Brain microvascular endothelial cell (primary cell): ENCODE measurements at regions not wholly inside any gene's neighbourhood (a gene's known extent, or its start where the extent isn't known, plus 50 kb on each side); places are given as distances from the start of the nearest gene placed in this dataset.

Experiments used
- DNase-seq: peaks from one replicate; pipeline ENCODE4 v3.0.0-alpha.2; 2020
- H3K27ac ChIP-seq: fragments of 250-450 bp; sonication (Bioruptor Pico); 2 replicates; pipeline ENCODE4 v1.5.1; 2020; ENCODE audit warnings: mild to moderate bottlenecking, moderate library complexity
- H3K27me3 ChIP-seq: fragments of 250-450 bp; sonication (Bioruptor Pico); replicated peaks from 2 replicates; pipeline ENCODE4 v1.5.1; 2020; ENCODE audit warnings: mild to moderate bottlenecking
- H3K36me3 ChIP-seq: fragments of 250-450 bp; sonication (Bioruptor Pico); replicated peaks from 2 replicates; pipeline ENCODE4 v1.5.1; 2020; ENCODE audit warnings: mild to moderate bottlenecking
- H3K4me3 ChIP-seq: 2 replicates; pipeline ENCODE4 v1.5.1; 2011; ENCODE audit warnings: low read depth, mild to moderate bottlenecking, control low read depth, low read length, moderate library complexity
- in situ Hi-C: cut with HindIII; loops from 2 replicates; pipeline ENCODE4 v1.10.0; 2017; ENCODE audit warnings: low sequenced_read_pairs, low pct_ligation_motif_present
- TF ChIP-seq, protein P1 (sequence below): IDR thresholded peaks from 2 replicates; pipeline ENCODE4 v1.5.1; 2011; ENCODE audit warnings: low read depth, mild to moderate bottlenecking, moderate library complexity, low read length, control low read depth, inconsistent platforms; ENCODE audit errors: missing control alignments

DNA sequence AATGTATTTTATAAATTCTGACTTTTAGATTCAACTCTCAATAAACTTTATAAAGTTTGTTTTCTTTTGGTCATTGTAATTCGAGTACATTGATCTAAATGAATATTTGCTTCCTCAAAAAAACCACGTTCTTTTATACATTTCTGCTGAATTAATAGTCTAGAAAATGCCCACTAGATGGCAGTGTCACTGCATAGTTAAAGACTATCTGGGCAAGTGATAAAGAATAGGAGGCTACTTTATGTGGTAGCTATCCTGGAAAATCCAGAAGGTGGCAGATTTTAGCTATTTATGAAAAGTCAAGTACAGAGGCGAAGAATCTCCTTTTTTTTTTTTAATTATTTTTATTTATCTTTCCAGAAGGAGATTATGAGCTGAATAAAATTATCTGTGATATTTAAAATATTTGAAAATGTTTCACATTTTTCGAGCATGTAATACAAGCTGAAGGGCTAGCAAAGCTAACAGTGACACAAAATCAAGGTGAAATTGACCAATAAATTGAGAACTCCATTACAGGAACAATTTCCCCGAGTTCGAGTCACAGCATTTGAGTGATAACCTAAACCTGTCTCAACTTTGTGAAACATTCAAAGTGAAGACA is 221.8 kb downstream of the OLFM4 start:
- H3K27me3 ChIP-seq, result no peaks in the 10 kb centered on the region
- no peak overlapping the region for H3K4me3 ChIP-seq
- DNase-seq, result peak; percentile 52
- in situ Hi-C loops, result no loop called here
- no peak overlapping the region for H3K27ac ChIP-seq
- TF ChIP-seq, protein P1, sequence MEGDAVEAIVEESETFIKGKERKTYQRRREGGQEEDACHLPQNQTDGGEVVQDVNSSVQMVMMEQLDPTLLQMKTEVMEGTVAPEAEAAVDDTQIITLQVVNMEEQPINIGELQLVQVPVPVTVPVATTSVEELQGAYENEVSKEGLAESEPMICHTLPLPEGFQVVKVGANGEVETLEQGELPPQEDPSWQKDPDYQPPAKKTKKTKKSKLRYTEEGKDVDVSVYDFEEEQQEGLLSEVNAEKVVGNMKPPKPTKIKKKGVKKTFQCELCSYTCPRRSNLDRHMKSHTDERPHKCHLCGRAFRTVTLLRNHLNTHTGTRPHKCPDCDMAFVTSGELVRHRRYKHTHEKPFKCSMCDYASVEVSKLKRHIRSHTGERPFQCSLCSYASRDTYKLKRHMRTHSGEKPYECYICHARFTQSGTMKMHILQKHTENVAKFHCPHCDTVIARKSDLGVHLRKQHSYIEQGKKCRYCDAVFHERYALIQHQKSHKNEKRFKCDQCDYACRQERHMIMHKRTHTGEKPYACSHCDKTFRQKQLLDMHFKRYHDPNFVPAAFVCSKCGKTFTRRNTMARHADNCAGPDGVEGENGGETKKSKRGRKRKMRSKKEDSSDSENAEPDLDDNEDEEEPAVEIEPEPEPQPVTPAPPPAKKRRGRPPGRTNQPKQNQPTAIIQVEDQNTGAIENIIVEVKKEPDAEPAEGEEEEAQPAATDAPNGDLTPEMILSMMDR, result peak; percentile 54
- no peaks in the 10 kb centered on the region for H3K36me3 ChIP-seq

DNA sequence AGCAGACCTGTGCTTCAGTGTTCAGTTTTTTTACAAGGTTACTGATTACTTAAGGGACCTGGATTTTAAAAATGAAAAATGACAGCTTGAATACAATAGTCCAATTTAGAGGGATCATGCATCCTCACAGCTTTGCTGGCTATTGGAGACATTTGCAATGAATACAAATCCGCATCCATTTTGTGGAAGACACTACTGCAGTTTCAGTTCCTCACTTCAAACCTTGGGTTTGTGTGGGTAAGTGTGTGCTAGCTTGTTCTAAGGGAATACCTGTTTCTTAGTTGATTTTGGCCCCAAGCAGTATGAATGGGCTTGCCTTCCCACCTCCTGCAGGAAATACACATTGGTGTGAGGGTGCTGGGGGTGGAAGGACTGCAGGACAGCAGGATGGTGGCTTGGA is 222.4 kb downstream of the OLFM4 start:
- DNase-seq, result no peak
- H3K27me3 ChIP-seq, result no peaks in the 10 kb centered on the region
- no peak overlapping the region for H3K27ac ChIP-seq
- no peaks in the 10 kb centered on the region for H3K36me3 ChIP-seq
- H3K4me3 ChIP-seq, result no peak overlapping the region
- TF ChIP-seq, protein P1, result no peak
- in situ Hi-C loops, result no loop called here

DNA sequence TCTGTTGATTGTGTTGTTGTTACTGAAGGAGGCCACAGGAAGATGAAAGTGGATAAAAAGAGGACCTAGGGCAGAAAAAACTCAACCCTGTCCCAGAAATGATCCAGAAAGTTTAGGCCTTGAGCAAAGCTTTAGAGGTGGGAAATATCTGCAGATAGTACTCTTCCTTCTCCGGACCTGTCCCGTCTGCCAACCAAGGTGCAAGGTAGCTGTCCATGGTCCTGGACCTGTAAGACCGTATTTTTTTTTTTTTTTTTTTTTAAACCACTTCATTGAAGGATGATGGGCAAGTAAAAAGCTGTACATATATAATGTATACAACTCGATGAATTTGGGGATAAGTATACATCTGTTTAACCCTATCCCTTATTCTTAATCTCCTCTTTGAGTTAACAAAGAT is 225.9 kb downstream of the OLFM4 start:
- no peak for DNase-seq
- Histone ChIP-seq H3K4me3 (no peak overlapping the region), H3K36me3 (no peaks in the 10 kb centered on the region), H3K27ac (no peak overlapping the region), H3K27me3 (no peaks in the 10 kb centered on the region)
- in situ Hi-C loops, result no loop called here
- TF ChIP-seq, protein P1, result no peak

DNA sequence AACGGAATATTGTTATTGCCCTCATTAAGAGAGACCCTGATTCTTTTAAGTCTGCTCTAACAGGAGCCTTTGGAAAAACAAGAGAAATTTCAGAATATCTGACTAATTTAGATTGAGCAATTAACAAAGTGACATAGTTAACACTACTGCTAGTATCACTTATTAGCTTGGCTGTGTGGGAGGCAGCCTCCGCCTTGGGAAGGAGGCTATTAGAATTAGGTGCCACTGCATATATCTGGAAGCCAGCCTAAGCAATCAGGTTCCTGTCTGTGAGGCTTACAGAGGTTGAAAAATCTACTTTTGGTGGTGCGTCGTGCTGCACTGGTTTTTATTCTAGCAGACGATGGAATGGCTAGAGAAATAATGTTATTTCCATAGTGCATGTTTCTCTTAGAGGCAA is 227.2 kb downstream of the OLFM4 start:
- no peak for DNase-seq
- in situ Hi-C loops, result no loop called here
- TF ChIP-seq, protein P1, result no peak

DNA sequence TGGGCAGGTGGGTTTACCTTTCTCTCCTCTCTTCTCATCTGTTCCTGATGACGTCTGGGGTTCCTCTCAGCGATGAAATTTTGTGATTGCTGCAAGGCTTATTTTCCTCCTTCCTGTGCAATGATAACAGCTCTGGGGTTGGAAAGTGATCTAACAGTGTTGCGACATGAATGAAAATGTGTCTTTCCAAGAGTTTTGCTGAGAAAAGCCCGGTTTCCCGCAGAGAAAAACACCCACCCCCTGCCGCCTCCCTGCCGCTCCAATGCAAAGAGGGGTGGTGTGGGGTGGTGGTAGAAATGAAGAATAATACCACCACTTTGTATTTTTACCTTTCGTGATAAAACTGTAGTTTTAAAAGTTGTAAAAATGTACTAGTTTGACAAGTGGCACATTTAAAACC is 232.0 kb downstream of the OLFM4 start:
- no peak overlapping the region for H3K27ac ChIP-seq
- TF ChIP-seq, protein P1, result no peak
- H3K4me3 ChIP-seq, result no peak overlapping the region
- H3K27me3 ChIP-seq, result no peaks in the 10 kb centered on the region
- in situ Hi-C loops, result no loop called here
- no peaks in the 10 kb centered on the region for H3K36me3 ChIP-seq
- no peak for DNase-seq

More for the DNA sequence above, 227.2 kb downstream of the OLFM4 start:
- Histone ChIP-seq H3K4me3 (no peak overlapping the region), H3K27ac (no peak overlapping the region), H3K27me3 (no peaks in the 10 kb centered on the region), H3K36me3 (no peaks in the 10 kb centered on the region)

DNA sequence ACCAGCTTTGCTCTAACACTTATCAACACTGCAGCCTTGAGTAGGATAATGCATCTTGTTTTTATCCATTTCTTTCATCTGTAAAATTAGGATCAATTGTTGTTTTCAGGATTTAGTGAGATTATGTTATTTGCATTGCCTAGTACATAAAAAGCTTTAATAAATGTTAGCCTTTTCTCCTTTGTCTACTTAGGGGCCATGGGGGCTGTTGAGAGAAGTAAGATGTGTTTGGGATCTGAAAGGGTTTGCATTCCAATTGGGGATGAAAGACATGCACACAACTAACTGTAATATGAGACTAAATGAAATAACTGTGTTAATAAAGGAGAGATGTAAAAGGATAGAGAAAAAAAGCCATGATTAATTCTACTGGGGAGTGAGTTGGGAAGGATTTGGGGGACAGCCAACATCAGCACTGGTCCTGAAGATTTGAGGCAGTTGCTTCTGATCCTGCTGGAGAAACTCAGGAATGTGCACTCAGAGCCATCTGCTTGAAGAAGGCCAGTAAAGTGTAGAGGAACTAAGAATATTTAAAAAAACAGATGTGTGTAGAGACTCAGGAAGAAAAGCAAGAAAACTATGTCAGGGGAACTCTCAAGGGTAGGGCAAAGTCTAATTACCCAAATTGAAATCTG is 236.3 kb downstream of the OLFM4 start:
- in situ Hi-C loops, result no loop called here
- H3K36me3 ChIP-seq, result no peaks in the 10 kb centered on the region
- H3K4me3 ChIP-seq, result no peak overlapping the region
- H3K27ac ChIP-seq, result no peak overlapping the region
- no peak for DNase-seq
- no peaks in the 10 kb centered on the region for H3K27me3 ChIP-seq
- TF ChIP-seq, protein P1, result no peak
